HEK293 (cell line): ENCODE measurements at regions not wholly inside any gene's neighbourhood (a gene's known extent, or its start where the extent isn't known, plus 50 kb on each side); places are given as distances from the start of the nearest gene placed in this dataset.

Source experiments
- CTCF ChIA-PET: fragments of 350-600 bp; formaldehyde crosslinking; extraction: SDS; loops from one replicate; lab custom pipeline; 2021; ENCODE audit warnings: antibody characterized with exemption; lab: Yijun Ruan, JAX
- POLR2A ChIA-PET: fragments of 300-600 bp; formaldehyde crosslinking; extraction: SDS; loops from one replicate; lab custom pipeline; 2020; ENCODE audit warnings: antibody characterized with exemption, inconsistent platforms; lab: Yijun Ruan, JAX
- H3K27ac ChIP-seq: fragments of 200-500 bp; sonication (Bioruptor generic); 2 replicates; pipeline ENCODE4 v1.5.1; 2014; ENCODE audit warnings: low read depth, low read length, control low read depth, inconsistent platforms; ENCODE audit errors: extremely low read depth
- H3K36me3 ChIP-seq, 2 experiments: fragments of 200-500 bp in 1 of 2; sonication (Bioruptor generic) in 1 of 2; 1 replicate in 1 of 2; 2 replicates in 1 of 2; pipeline ENCODE4 v1.5.1; 2014 to 2017; ENCODE audit warnings: inconsistent platforms in 2 of 2, low read length in 2 of 2; ENCODE audit not compliant: control insufficient read depth in 2 of 2, insufficient read depth in 1 of 2
- H3K4me1 ChIP-seq: fragments of 200-500 bp; sonication (Bioruptor generic); 2 replicates; pipeline ENCODE4 v1.5.1; 2014; ENCODE audit warnings: mild to moderate bottlenecking, low read length, inconsistent platforms; ENCODE audit not compliant: control insufficient read depth, insufficient read depth
- H3K4me3 ChIP-seq: 2 replicates; pipeline ENCODE4 v1.5.1; 2011; ENCODE audit warnings: low read depth, mild to moderate bottlenecking, control low read depth, low read length, moderate library complexity
- H3K9me3 ChIP-seq: fragments of 200-500 bp; sonication (Bioruptor generic); 2 replicates; pipeline ENCODE4 v1.5.1; 2014; ENCODE audit warnings: low read depth, low read length, inconsistent platforms; ENCODE audit not compliant: control insufficient read depth, insufficient read depth
- BCL11A ChIP-seq: fragments of 450-650 bp; formaldehyde crosslinking; IDR thresholded peaks from 2 replicates; pipeline ENCODE4 v1.5.1; 2016; ENCODE audit warnings: low read depth, missing biosample characterization, missing genetic modification characterization
- FEZF1 ChIP-seq: fragments of 450-650 bp; formaldehyde crosslinking; IDR thresholded peaks from 2 replicates; pipeline ENCODE4 v1.5.1; 2016; ENCODE audit warnings: missing biosample characterization, missing genetic modification characterization
- IKZF3 ChIP-seq: fragments of 450-650 bp; IDR thresholded peaks from 2 replicates; pipeline ENCODE4 v1.5.0; 2018; ENCODE audit warnings: missing biosample characterization, mild to moderate bottlenecking, missing genetic modification characterization, moderate library complexity
- MZF1 ChIP-seq: fragments of 450-650 bp; formaldehyde crosslinking; IDR thresholded peaks from 2 replicates; pipeline ENCODE4 v1.5.1; 2017; ENCODE audit warnings: missing biosample characterization, missing genetic modification characterization, borderline replicate concordance
- SCRT1 ChIP-seq: fragments of 450-650 bp; formaldehyde crosslinking; IDR thresholded peaks from 2 replicates; pipeline ENCODE4 v1.5.1; 2016; ENCODE audit warnings: missing biosample characterization, missing genetic modification characterization, borderline replicate concordance
- SCRT2 ChIP-seq: fragments of 450-650 bp; formaldehyde crosslinking; IDR thresholded peaks from 2 replicates; pipeline ENCODE4 v1.5.1; 2016; ENCODE audit warnings: missing biosample characterization, missing genetic modification characterization
- YY1 ChIP-seq: fragments of 450-650 bp; formaldehyde crosslinking; IDR thresholded peaks from 2 replicates; pipeline ENCODE4 v1.5.1; 2018; ENCODE audit warnings: missing biosample characterization, missing genetic modification characterization
- ZBTB8A ChIP-seq: fragments of 450-650 bp; formaldehyde crosslinking; IDR thresholded peaks from 2 replicates; pipeline ENCODE4 v1.5.1; 2016; ENCODE audit warnings: missing biosample characterization, missing genetic modification characterization
- ZNF121 ChIP-seq: fragments of 450-650 bp; formaldehyde crosslinking; IDR thresholded peaks from 2 replicates; pipeline ENCODE4 v1.5.1; 2016; ENCODE audit warnings: missing biosample characterization, missing genetic modification characterization
- ZNF146 ChIP-seq: fragments of 450-650 bp; formaldehyde crosslinking; IDR thresholded peaks from 2 replicates; pipeline ENCODE4 v1.5.1; 2016; ENCODE audit warnings: missing biosample characterization, missing genetic modification characterization
- ZNF174 ChIP-seq: fragments of 450-650 bp; formaldehyde crosslinking; IDR thresholded peaks from 2 replicates; pipeline ENCODE4 v1.5.0; 2017; ENCODE audit warnings: missing biosample characterization, mild to moderate bottlenecking, missing genetic modification characterization
- ZNF202 ChIP-seq: fragments of 450-650 bp; formaldehyde crosslinking; IDR thresholded peaks from 2 replicates; pipeline ENCODE4 v1.5.1; 2016; ENCODE audit warnings: missing biosample characterization, missing genetic modification characterization, borderline replicate concordance
- ZNF239 ChIP-seq: fragments of 450-650 bp; formaldehyde crosslinking; IDR thresholded peaks from 2 replicates; pipeline ENCODE4 v1.5.1; 2016; ENCODE audit warnings: missing biosample characterization, missing genetic modification characterization
- ZNF248 ChIP-seq: fragments of 450-650 bp; formaldehyde crosslinking; IDR thresholded peaks from 2 replicates; pipeline ENCODE4 v1.5.1; 2017; ENCODE audit warnings: missing biosample characterization, missing genetic modification characterization
- ZNF335 ChIP-seq: fragments of 450-650 bp; formaldehyde crosslinking; conservative IDR thresholded peaks from 2 replicates; pipeline ENCODE4 v1.5.1; 2016; ENCODE audit warnings: missing biosample characterization, missing genetic modification characterization
- ZNF354C ChIP-seq: fragments of 450-650 bp; formaldehyde crosslinking; IDR thresholded peaks from 2 replicates; pipeline ENCODE4 v1.5.1; 2016; ENCODE audit warnings: missing biosample characterization, missing genetic modification characterization, low read depth, borderline replicate concordance
- ZNF521 ChIP-seq: fragments of 450-650 bp; formaldehyde crosslinking; IDR thresholded peaks from 2 replicates; pipeline ENCODE4 v1.5.1; 2017; ENCODE audit warnings: missing biosample characterization, mild to moderate bottlenecking, missing genetic modification characterization
- ZNF529 ChIP-seq: fragments of 450-650 bp; formaldehyde crosslinking; IDR thresholded peaks from 2 replicates; pipeline ENCODE4 v1.5.1; 2017; ENCODE audit warnings: missing genetic modification characterization, missing biosample characterization; ENCODE audit not compliant: insufficient replicate concordance
- ZNF596 ChIP-seq: fragments of 450-650 bp; IDR thresholded peaks from 2 replicates; pipeline ENCODE4 v1.5.0; 2018; ENCODE audit warnings: missing biosample characterization, mild to moderate bottlenecking, missing genetic modification characterization, moderate library complexity
- ZNF629 ChIP-seq: fragments of 450-650 bp; formaldehyde crosslinking; IDR thresholded peaks from 2 replicates; pipeline ENCODE4 v1.5.1; 2017; ENCODE audit warnings: missing biosample characterization, missing genetic modification characterization
- ZNF660 ChIP-seq: fragments of 450-650 bp; IDR thresholded peaks from 2 replicates; pipeline ENCODE4 v1.5.1; 2018; ENCODE audit warnings: missing biosample characterization, mild to moderate bottlenecking, missing genetic modification characterization
- ZNF747 ChIP-seq: fragments of 450-650 bp; formaldehyde crosslinking; IDR thresholded peaks from 2 replicates; pipeline ENCODE4 v1.5.1; 2016; ENCODE audit warnings: missing biosample characterization, missing genetic modification characterization
- TF ChIP-seq, protein P1 (sequence below): fragments of 450-650 bp; formaldehyde crosslinking; optimal IDR thresholded peaks from 2 replicates; pipeline ENCODE3; 2016; ENCODE audit warnings: missing biosample characterization, mild to moderate bottlenecking, missing genetic modification characterization
- TF ChIP-seq, protein P2 (sequence below): fragments of 450-650 bp; formaldehyde crosslinking; IDR thresholded peaks from 2 replicates; pipeline ENCODE4 v1.5.1; 2016; ENCODE audit warnings: missing biosample characterization, missing genetic modification characterization, low read depth
- TF ChIP-seq, protein P3 (sequence below): IDR thresholded peaks from 2 replicates; pipeline ENCODE4 v1.6.1; 2011; ENCODE audit warnings: mild to moderate bottlenecking, low read depth, low read length, borderline replicate concordance
- TF ChIP-seq, protein P4 (sequence below): fragments of 450-650 bp; formaldehyde crosslinking; IDR thresholded peaks from 2 replicates; pipeline ENCODE4; 2016; ENCODE audit warnings: missing biosample characterization, missing genetic modification characterization
- TF ChIP-seq, protein P5 (sequence below): fragments of 450-650 bp; formaldehyde crosslinking; IDR thresholded peaks from 2 replicates; pipeline ENCODE4 v1.5.1; 2016; ENCODE audit warnings: missing biosample characterization, missing genetic modification characterization
- TF ChIP-seq, protein P6 (sequence below): fragments of 450-650 bp; formaldehyde crosslinking; IDR thresholded peaks from 2 replicates; pipeline ENCODE4 v1.5.1; 2016; ENCODE audit warnings: missing biosample characterization, missing genetic modification characterization

DNA sequence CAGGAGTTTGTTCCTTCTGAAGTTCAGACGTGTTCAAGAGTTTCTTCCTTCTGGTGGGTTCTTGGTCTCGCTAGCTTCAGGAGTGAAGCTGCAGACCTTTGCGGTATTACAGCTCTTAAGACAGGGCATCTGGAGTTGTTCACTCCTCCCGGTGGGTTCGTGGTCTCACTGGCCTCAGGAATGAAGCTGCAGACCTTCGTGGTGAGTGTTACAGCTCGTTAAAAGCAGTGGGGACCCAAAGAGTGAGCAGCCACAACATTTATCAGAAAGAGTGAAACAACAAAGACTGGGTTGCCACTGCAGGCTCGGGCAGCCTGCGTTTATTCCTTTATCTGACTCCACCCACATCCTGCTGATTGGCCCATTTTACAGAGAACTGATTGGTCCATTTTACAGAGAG lies 373.1 kb downstream of the ETS1 start:
- Histone ChIP-seq H3K9me3 (no peaks in the 10 kb centered on the region), H3K36me3 (no peaks in the 10 kb centered on the region), H3K4me1 (no peaks in the 10 kb centered on the region), H3K4me3 (no peak overlapping the region), H3K27ac (no peak overlapping the region)
- TF ChIP-seq BCL11A (no peak), SCRT2 (tag by site-specific recombination) (no peak), ZNF121 (no peak), ZNF521 (no peak), ZNF239 (no peak), ZNF174 (tag by site-specific recombination) (no peak), FEZF1 (tag by site-specific recombination) (no peak), ZNF335 (no peak), ZNF747 (no peak), YY1 (no peak), SCRT1 (no peak), IKZF3 (tag by site-specific recombination) (no peak)
- TF ChIP-seq, protein P1, sequence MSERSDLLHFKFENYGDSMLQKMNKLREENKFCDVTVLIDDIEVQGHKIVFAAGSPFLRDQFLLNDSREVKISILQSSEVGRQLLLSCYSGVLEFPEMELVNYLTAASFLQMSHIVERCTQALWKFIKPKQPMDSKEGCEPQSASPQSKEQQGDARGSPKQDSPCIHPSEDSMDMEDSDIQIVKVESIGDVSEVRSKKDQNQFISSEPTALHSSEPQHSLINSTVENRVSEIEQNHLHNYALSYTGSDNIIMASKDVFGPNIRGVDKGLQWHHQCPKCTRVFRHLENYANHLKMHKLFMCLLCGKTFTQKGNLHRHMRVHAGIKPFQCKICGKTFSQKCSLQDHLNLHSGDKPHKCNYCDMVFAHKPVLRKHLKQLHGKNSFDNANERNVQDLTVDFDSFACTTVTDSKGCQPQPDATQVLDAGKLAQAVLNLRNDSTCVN (tag by site-specific recombination) = no peak
- TF ChIP-seq, protein P2, sequence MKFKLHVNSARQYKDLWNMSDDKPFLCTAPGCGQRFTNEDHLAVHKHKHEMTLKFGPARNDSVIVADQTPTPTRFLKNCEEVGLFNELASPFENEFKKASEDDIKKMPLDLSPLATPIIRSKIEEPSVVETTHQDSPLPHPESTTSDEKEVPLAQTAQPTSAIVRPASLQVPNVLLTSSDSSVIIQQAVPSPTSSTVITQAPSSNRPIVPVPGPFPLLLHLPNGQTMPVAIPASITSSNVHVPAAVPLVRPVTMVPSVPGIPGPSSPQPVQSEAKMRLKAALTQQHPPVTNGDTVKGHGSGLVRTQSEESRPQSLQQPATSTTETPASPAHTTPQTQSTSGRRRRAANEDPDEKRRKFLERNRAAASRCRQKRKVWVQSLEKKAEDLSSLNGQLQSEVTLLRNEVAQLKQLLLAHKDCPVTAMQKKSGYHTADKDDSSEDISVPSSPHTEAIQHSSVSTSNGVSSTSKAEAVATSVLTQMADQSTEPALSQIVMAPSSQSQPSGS (tag by site-specific recombination) = no peak
- POLR2A ChIA-PET = no interaction called here
- CTCF ChIA-PET = no interaction called here

DNA sequence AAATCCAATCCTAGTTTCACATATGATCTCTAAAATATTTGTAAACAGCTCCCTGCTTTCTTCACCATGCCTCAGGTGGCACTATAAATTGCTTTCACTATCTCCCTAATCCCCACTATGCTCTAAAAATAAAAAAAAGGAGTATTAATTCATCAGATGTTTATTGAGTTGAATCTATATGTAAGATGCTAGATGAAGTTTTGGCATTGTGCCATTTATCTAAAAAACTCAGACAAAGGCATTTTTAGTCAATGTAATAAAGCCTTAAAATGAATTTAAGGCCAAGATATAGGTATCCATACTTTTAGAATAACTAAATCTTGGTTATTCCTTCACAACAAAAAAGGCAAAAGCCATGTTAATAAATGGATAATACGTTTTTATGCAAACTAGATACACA lies 373.9 kb downstream of the ETS1 start:
- H3K4me1 ChIP-seq = no peaks in the 10 kb centered on the region
- no peak overlapping the region for H3K4me3 ChIP-seq
- no peak overlapping the region for H3K27ac ChIP-seq
- no peaks in the 10 kb centered on the region for H3K36me3 ChIP-seq
- ChIA-PET POLR2A (no interaction called here), CTCF (interaction anchor here (2.2 kb wide), 1 partner anchor 56 kb away, joined by 8 read pairs; no protein-coding TSS in a partner anchor)
- no peaks in the 10 kb centered on the region for H3K9me3 ChIP-seq
- TF ChIP-seq, protein P3, sequence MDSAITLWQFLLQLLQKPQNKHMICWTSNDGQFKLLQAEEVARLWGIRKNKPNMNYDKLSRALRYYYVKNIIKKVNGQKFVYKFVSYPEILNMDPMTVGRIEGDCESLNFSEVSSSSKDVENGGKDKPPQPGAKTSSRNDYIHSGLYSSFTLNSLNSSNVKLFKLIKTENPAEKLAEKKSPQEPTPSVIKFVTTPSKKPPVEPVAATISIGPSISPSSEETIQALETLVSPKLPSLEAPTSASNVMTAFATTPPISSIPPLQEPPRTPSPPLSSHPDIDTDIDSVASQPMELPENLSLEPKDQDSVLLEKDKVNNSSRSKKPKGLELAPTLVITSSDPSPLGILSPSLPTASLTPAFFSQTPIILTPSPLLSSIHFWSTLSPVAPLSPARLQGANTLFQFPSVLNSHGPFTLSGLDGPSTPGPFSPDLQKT = no peak
- no peak for TF ChIP-seq MZF1
- TF ChIP-seq ZNF354C (tag by site-specific recombination) = no peak
- no peak for TF ChIP-seq ZNF529 (tag by site-specific recombination)
- TF ChIP-seq, protein P4, sequence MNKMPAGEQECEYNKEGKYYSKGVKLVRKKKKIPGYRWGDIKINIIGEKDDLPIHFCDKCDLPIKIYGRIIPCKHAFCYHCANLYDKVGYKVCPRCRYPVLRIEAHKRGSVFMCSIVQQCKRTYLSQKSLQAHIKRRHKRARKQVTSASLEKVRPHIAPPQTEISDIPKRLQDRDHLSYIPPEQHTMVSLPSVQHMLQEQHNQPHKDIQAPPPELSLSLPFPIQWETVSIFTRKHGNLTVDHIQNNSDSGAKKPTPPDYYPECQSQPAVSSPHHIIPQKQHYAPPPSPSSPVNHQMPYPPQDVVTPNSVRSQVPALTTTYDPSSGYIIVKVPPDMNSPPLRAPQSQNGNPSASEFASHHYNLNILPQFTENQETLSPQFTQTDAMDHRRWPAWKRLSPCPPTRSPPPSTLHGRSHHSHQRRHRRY = no peak
- TF ChIP-seq, protein P5, sequence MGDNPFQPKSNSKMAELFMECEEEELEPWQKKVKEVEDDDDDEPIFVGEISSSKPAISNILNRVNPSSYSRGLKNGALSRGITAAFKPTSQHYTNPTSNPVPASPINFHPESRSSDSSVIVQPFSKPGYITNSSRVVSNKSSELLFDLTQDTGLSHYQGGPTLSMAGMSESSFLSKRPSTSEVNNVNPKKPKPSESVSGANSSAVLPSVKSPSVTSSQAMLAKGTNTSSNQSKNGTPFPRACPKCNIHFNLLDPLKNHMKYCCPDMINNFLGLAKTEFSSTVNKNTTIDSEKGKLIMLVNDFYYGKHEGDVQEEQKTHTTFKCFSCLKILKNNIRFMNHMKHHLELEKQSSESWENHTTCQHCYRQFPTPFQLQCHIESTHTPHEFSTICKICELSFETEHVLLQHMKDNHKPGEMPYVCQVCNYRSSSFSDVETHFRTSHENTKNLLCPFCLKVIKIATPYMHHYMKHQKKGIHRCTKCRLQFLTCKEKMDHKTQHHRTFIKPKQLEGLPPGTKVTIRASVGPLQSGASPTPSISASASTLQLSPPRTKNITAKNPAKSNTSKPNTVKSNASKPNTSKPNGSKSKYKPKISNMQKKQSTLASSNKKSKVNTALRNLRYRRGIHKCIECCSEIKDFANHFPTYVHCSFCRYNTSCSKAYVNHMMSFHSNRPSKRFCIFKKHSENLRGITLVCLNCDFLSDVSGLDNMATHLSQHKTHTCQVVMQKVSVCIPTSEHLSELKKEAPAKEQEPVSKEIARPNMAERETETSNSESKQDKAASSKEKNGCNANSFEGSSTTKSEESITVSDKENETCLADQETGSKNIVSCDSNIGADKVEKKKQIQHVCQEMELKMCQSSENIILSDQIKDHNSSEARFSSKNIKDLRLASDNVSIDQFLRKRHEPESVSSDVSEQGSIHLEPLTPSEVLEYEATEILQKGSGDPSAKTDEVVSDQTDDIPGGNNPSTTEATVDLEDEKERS = no peak
- no peak for TF ChIP-seq ZNF660
- no peak for TF ChIP-seq ZNF596
- TF ChIP-seq ZBTB8A = no peak
- no peak for TF ChIP-seq ZNF146 (tag by site-specific recombination)
- no peak for TF ChIP-seq ZNF202 (tag by site-specific recombination)
- no peak for TF ChIP-seq ZNF248 (tag by site-specific recombination)
- TF ChIP-seq, protein P6, sequence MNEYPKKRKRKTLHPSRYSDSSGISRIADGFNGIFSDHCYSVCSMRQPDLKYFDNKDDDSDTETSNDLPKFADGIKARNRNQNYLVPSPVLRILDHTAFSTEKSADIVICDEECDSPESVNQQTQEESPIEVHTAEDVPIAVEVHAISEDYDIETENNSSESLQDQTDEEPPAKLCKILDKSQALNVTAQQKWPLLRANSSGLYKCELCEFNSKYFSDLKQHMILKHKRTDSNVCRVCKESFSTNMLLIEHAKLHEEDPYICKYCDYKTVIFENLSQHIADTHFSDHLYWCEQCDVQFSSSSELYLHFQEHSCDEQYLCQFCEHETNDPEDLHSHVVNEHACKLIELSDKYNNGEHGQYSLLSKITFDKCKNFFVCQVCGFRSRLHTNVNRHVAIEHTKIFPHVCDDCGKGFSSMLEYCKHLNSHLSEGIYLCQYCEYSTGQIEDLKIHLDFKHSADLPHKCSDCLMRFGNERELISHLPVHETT (tag by site-specific recombination) = no peak
- TF ChIP-seq ZNF629 (tag by site-specific recombination) = no peak
